PC-9 (cell line): ENCODE measurements at regions not wholly inside any gene's neighbourhood (a gene's known extent, or its start where the extent isn't known, plus 50 kb on each side); places are given as distances from the start of the nearest gene placed in this dataset.

Experiments
- BruUV-seq: library from RNA; stranded (reverse); fragments of 400-500 nt; replicated peaks from 2 replicates; lab custom pipeline; 2021; lab: Mats Ljungman, UMichigan
- CTCF ChIA-PET: fragments of 300-600 bp; sonication (Branson Sonifier 250); formaldehyde crosslinking; loops from one replicate; lab custom pipeline; 2022; ENCODE audit warnings: antibody characterized with exemption; lab: Charles Lee
- POLR2A ChIA-PET: fragments of 300-600 bp; sonication (Branson Sonifier 250); formaldehyde crosslinking; loops from one replicate; lab custom pipeline; 2022; ENCODE audit warnings: antibody characterized with exemption; ENCODE audit not compliant: unreplicated experiment; lab: Charles Lee
- DNase-seq, 2 experiments: peaks; one replicate each; pipeline versions ENCODE4 v3.0.0 to v3.0.0-alpha.2; 2015 to 2022; ENCODE audit warnings: mixed read lengths in 1 of 2
- H2AFZ ChIP-seq: fragments of 200-600 bp; sonication (generic); 2 replicates; pipeline ENCODE4 v1.8.1; 2017; ENCODE audit warnings: antibody characterized with exemption
- H3F3A ChIP-seq: fragments of 200-600 bp; sonication (generic); 2 replicates; pipeline ENCODE4 v1.8.1; 2017; ENCODE audit warnings: antibody characterized with exemption, mild to moderate bottlenecking, low read depth; ENCODE audit not compliant: insufficient read depth
- H3K27ac ChIP-seq: fragments of 200-600 bp; sonication (generic); 2 replicates; pipeline ENCODE4 v1.6.1; 2016; ENCODE audit warnings: mixed run types
- H3K27me3 ChIP-seq: fragments of 200-600 bp; sonication (generic); 2 replicates; pipeline ENCODE4 v1.6.1; 2016; ENCODE audit warnings: low read depth, mixed run types; ENCODE audit not compliant: insufficient read depth
- H3K36me3 ChIP-seq: fragments of 200-600 bp; sonication (generic); 2 replicates; pipeline ENCODE4 v1.6.1; 2016; ENCODE audit warnings: low read depth, mixed run types
- H3K4me1 ChIP-seq: fragments of 200-600 bp; sonication (generic); replicated peaks from 2 replicates; pipeline ENCODE4 v1.6.1; 2016; ENCODE audit warnings: mixed run types; ENCODE audit not compliant: insufficient read depth
- H3K4me2 ChIP-seq: fragments of 200-600 bp; sonication (generic); 2 replicates; pipeline ENCODE4 v1.6.1; 2017; ENCODE audit warnings: mixed run types
- H3K4me3 ChIP-seq: fragments of 200-600 bp; sonication (generic); 2 replicates; pipeline ENCODE4 v1.6.1; 2016; ENCODE audit warnings: mixed run types
- H3K79me2 ChIP-seq: fragments of 200-600 bp; sonication (generic); 2 replicates; pipeline ENCODE4 v1.6.1; 2017; ENCODE audit warnings: low read depth, mixed run types
- H3K9me2 ChIP-seq: fragments of 200-600 bp; sonication (generic); 2 replicates; pipeline ENCODE4 v1.8.1; 2017; ENCODE audit warnings: mild to moderate bottlenecking; ENCODE audit not compliant: insufficient read depth
- H3K9me3 ChIP-seq: fragments of 200-600 bp; sonication (generic); 2 replicates; pipeline ENCODE4 v1.8.1; 2016; ENCODE audit warnings: low read depth; ENCODE audit not compliant: insufficient read depth
- H4K20me1 ChIP-seq: fragments of 200-600 bp; sonication (generic); 2 replicates; pipeline ENCODE4 v1.8.1; 2017; ENCODE audit not compliant: insufficient read depth
- EZH2 ChIP-seq: fragments of 200-600 bp; sonication (generic); IDR thresholded peaks from 2 replicates; pipeline ENCODE4 v1.8.0; 2017; ENCODE audit warnings: antibody characterized with exemption, low read depth
- intact Hi-C: fragments of 100-400 bp; cut with micrococcal nuclease; formaldehyde crosslinking; loops from one replicate; pipeline ENCODE4 v1.10.0; 2022; ENCODE audit not compliant: unreplicated experiment
- TF ChIP-seq, protein P1 (sequence below): fragments of 200-600 bp; sonication (generic); conservative IDR thresholded peaks from 2 replicates; pipeline ENCODE4 v1.6.1; 2017; ENCODE audit warnings: mixed run types, antibody characterized with exemption, mild to moderate bottlenecking, moderate library complexity

DNA sequence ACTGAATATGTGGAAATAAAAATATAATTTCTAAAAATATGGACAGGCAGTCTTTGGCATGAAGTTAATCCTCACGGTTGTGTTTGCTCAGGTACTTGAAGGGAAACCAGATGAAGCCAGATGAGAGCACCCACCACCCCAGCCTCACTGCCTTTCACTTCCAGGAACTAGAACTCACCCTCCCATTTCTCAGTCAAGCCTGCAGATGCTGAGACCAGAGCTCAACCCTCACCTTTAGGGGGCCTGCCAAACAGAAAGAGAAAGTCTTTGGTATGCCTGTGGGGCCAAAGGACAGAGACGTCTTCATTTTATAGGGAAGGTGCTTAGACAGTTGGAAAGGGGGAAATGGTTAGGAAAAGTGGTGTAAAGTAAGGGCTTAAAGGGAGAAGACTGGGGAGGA, 252.8 kb upstream of the PLET1 start:
- H3K79me2 ChIP-seq: no peaks in the 10 kb centered on the region
- intact Hi-C loops: no loop called here
- no TSS peak for BruUV-seq

DNA sequence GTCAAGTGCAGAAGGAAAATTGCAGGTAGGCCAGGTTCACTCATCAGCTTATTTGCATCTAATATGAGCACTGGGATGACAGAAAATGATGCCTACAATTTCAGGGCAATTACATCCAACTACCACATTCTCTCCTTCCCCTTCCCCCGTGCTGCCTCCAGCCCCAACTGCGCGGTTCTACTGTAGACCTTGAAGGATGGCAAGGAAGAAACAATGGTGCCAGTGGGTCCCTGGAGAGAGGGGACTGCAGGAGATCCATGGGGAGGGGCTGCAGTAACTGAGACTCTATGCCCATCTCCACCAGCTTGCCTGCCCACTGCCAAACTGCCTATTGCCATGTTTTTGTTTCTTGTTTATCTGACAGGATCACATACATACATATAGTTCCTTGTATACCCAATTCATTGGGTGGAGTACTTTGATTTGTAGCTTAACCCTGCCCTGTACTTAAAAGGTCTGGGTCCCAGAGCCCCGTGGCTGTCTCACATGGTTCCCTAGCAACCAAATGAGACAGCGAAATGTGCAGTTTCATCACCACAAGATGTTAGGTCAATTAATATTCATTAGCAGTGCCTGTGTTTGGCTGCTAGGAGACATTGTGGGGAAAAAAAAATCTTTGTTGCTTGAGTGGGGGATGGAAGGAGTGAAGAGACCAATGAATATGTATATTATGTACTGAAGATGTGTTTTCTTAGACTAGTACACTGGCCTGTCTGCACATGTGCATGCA, 253.5 kb upstream of the PLET1 start:
- DNase-seq: no peak
- no peaks in the 10 kb centered on the region for H3K36me3 ChIP-seq
- CTCF ChIA-PET: no interaction called here
- no peaks in the 10 kb centered on the region for H3K79me2 ChIP-seq
- BruUV-seq: no TSS peak
- no peak overlapping the region for H2AFZ ChIP-seq
- no peaks in the 10 kb centered on the region for H4K20me1 ChIP-seq
- no peak for TF ChIP-seq EZH2
- TF ChIP-seq, protein P1, sequence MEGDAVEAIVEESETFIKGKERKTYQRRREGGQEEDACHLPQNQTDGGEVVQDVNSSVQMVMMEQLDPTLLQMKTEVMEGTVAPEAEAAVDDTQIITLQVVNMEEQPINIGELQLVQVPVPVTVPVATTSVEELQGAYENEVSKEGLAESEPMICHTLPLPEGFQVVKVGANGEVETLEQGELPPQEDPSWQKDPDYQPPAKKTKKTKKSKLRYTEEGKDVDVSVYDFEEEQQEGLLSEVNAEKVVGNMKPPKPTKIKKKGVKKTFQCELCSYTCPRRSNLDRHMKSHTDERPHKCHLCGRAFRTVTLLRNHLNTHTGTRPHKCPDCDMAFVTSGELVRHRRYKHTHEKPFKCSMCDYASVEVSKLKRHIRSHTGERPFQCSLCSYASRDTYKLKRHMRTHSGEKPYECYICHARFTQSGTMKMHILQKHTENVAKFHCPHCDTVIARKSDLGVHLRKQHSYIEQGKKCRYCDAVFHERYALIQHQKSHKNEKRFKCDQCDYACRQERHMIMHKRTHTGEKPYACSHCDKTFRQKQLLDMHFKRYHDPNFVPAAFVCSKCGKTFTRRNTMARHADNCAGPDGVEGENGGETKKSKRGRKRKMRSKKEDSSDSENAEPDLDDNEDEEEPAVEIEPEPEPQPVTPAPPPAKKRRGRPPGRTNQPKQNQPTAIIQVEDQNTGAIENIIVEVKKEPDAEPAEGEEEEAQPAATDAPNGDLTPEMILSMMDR: no peak
- POLR2A ChIA-PET: no interaction called here
- no peaks in the 10 kb centered on the region for H3K27me3 ChIP-seq
- intact Hi-C loops: no loop called here
- no peaks in the 10 kb centered on the region for H3F3A ChIP-seq
- no peaks in the 10 kb centered on the region for H3K4me1 ChIP-seq
- H3K4me3 ChIP-seq: no peak overlapping the region
- no peak overlapping the region for H3K27ac ChIP-seq
- H3K9me3 ChIP-seq: no peaks in the 10 kb centered on the region
- no peak overlapping the region for H3K4me2 ChIP-seq
- no peaks in the 10 kb centered on the region; the same call in 1 of the 2 replicates for H3K9me2 ChIP-seq

More for the DNA sequence above, 252.8 kb upstream of the PLET1 start:
- no peak overlapping the region for H3K27ac ChIP-seq
- no peak overlapping the region for H3K4me2 ChIP-seq
- CTCF ChIA-PET: no interaction called here
- no peaks in the 10 kb centered on the region for H4K20me1 ChIP-seq
- TF ChIP-seq, protein P1: no peak
- TF ChIP-seq EZH2: no peak
- no peaks in the 10 kb centered on the region for H3K36me3 ChIP-seq
- H3K4me3 ChIP-seq: no peak overlapping the region
- no peaks in the 10 kb centered on the region; the same call in 1 of the 2 replicates for H3K9me2 ChIP-seq
- no peaks in the 10 kb centered on the region for H3K9me3 ChIP-seq
- DNase-seq: no peak
- POLR2A ChIA-PET: no interaction called here
- H3K4me1 ChIP-seq: no peaks in the 10 kb centered on the region
- H2AFZ ChIP-seq: no peak overlapping the region
- H3F3A ChIP-seq: no peaks in the 10 kb centered on the region
- no peaks in the 10 kb centered on the region for H3K27me3 ChIP-seq

DNA sequence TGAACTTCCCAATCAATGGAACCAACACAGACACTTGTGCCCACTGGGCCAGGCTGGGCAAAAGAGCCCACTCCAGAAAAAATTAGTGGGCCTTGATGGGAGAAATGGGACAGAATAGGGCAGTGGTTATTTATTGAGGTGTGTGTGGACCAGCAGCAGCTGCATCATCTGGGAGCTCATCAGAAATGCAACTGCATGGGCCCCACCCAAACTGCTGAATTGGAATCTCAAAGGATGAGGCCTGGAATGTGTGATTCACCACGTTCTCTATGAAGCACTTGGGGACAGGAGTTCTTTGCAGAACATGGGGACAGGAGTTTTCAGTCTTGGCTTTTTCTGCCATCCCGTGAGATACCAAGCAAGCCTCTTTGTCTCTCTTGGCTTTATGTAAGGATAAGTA, 255.6 kb upstream of the PLET1 start:
- H3K36me3 ChIP-seq: no peaks in the 10 kb centered on the region
- no peak overlapping the region for H3K27ac ChIP-seq
- H4K20me1 ChIP-seq: no peaks in the 10 kb centered on the region
- no TSS peak for BruUV-seq
- ChIA-PET CTCF (no interaction called here), POLR2A (no interaction called here)
- intact Hi-C loops: no loop called here
- no peaks in the 10 kb centered on the region for H3F3A ChIP-seq
- H3K79me2 ChIP-seq: no peaks in the 10 kb centered on the region
- no peaks in the 10 kb centered on the region for H3K27me3 ChIP-seq
- no peaks in the 10 kb centered on the region for H3K9me3 ChIP-seq
- H2AFZ ChIP-seq: no peak overlapping the region
- no peaks in the 10 kb centered on the region; the same call in 1 of the 2 replicates for H3K9me2 ChIP-seq
- DNase-seq: no peak
- H3K4me2 ChIP-seq: no peak overlapping the region
- TF ChIP-seq EZH2: no peak
- TF ChIP-seq, protein P1: no peak
- H3K4me3 ChIP-seq: no peak overlapping the region
- H3K4me1 ChIP-seq: no peaks in the 10 kb centered on the region
